ENCODE measurements at regions not wholly inside any gene's neighbourhood (a gene's known extent, or its start where the extent isn't known, plus 50 kb on each side); places are given as distances from the start of the nearest gene placed in this dataset.

DNA sequence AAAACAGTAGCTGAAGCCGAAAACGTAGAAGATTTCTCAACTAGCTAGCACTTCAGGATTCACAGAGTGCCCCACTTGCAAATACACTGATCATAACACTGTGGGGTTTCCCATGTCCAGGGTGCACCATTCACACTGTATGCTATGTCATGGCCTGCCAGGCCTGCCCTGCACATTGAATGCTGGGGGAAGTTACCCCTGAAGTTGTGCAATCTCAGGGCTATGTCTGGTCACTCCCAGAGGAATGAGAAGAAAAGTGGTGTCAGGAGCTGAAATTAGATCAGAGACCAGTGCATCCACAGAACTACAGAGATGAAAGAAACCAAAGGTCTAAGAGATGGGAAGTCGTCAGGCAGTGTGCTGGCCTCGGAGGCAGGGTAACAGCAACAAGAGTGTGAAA, 196.8 kb downstream of the RAP2A start:
- DNase-seq (ENCODE audit: low spot score) (no peak), FAIRE-seq (no peak), ATAC-seq (peak; percentile 24; the same call in 2 of the 3 replicates)
- Histone ChIP-seq H3K36me3 (replicated peaks in 1 of 2; ENCODE audit: control insufficient read depth in 1 of 2, insufficient read depth in 2 of 2, low read length in 2 of 2) (no peaks in the 10 kb centered on the region), H3K27me3 (ENCODE audit: control insufficient read depth in 1 of 2, insufficient read depth in 2 of 2, low read length in 2 of 2) (no peaks in the 10 kb centered on the region; a peak in 1 of 5 replicates), H3K4me2 (ENCODE audit: low read depth, low read length) (no peak overlapping the region), H3K27ac (ENCODE audit: extremely low read length, insufficient read depth, low read length) (no peak overlapping the region), H2AFZ (ENCODE audit: low read length) (no peak overlapping the region), H3K9ac (ENCODE audit: insufficient read depth, low read depth, low read length) (no peak overlapping the region), H3K4me3 (replicated peaks in 1 of 3; ENCODE audit: insufficient read depth in 1 of 3, low read depth in 2 of 3, low read length in 3 of 3) (no peak overlapping the region), H3K79me2 (ENCODE audit: insufficient read depth, low read length) (no peaks in the 10 kb centered on the region), H3K9me3 (ENCODE audit: low read length) (peaks cover 9% of the 10 kb centered on the region; the same call in 1 of the 2 replicates), H3K4me1 (ENCODE audit: insufficient read depth, low read length) (no peaks in the 10 kb centered on the region), H4K20me1 (ENCODE audit: insufficient read depth, low read length) (no peaks in the 10 kb centered on the region)
- TF ChIP-seq ZFP41 (CRISPR knock-in tag; IDR thresholded peaks at IDR 0.05; ENCODE audit: borderline replicate concordance): no peak
- TF ChIP-seq CEBPB (IDR thresholded peaks at IDR 0.05; ENCODE audit: borderline replicate concordance, low read depth, low read length): peak; percentile 57; the same call in 1 of the 2 replicates
- CTCF ChIA-PET (ENCODE audit: low intra/inter-chr PET ratio, low total read pairs): no interaction called here
- 25% methylated on average over 4 of the region's 4 CpGs for WGBS (ENCODE audit: low lambda C conversion rate)
- in situ Hi-C loops (cut with HindIII; ENCODE audit: extremely low pct_ligation_motif_present, low pct_unique_long_range_greater_than_20kb) (no loop called here), intact Hi-C loops (cut with micrococcal nuclease; ENCODE audit: unreplicated experiment) (no loop called here)
- POLR2A ChIA-PET: no interaction called here
- no TSS peak for BruUV-seq (replicated peaks)

DNA sequence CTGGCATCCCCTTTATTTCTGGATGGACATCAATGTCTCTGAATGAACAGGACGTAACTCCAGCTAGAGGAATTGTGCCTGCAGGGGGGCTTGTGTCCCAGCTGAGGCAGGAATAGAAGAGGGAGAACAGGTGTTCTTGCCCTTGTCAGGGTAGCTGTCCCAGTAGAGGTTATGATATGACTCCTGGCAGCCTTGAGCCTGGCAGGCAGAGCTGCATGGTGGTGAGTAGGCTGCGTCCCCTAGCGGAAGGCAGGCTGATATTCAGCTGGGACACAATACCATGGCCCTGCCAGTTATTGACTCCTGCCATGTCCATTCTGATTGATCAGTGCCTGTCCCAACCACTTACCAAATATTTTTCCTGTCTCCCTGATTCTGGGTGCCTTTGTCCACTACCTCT, 197.2 kb downstream of the RAP2A start:
- Histone ChIP-seq H3K9me3 (ENCODE audit: low read length) (peaks cover 9% of the 10 kb centered on the region; the same call in 1 of the 2 replicates), H3K79me2 (ENCODE audit: insufficient read depth, low read length) (no peaks in the 10 kb centered on the region), H2AFZ (ENCODE audit: low read length) (no peak overlapping the region), H3K4me1 (ENCODE audit: insufficient read depth, low read length) (no peaks in the 10 kb centered on the region), H3K27me3 (ENCODE audit: control insufficient read depth in 1 of 2, insufficient read depth in 2 of 2, low read length in 2 of 2) (peaks cover 0 to under 1% of the 10 kb centered on the region in 2 experiments; a peak in 1 of 5 replicates), H3K36me3 (replicated peaks in 1 of 2; ENCODE audit: control insufficient read depth in 1 of 2, insufficient read depth in 2 of 2, low read length in 2 of 2) (no peaks in the 10 kb centered on the region), H3K9ac (ENCODE audit: insufficient read depth, low read depth, low read length) (no peak overlapping the region), H4K20me1 (ENCODE audit: insufficient read depth, low read length) (no peaks in the 10 kb centered on the region), H3K27ac (ENCODE audit: extremely low read length, insufficient read depth, low read length) (no peak overlapping the region), H3K4me3 (replicated peaks in 1 of 3; ENCODE audit: insufficient read depth in 1 of 3, low read depth in 2 of 3, low read length in 3 of 3) (no peak overlapping the region), H3K4me2 (ENCODE audit: low read depth, low read length) (no peak overlapping the region)
- peak; percentile 65 for ATAC-seq
- POLR2A ChIA-PET: no interaction called here
- WGBS (ENCODE audit: low lambda C conversion rate): 9% methylated on average over 1 of the region's 3 CpGs
- no TSS peak for BruUV-seq (replicated peaks)
- no peak for FAIRE-seq
- in situ Hi-C loops (cut with HindIII; ENCODE audit: extremely low pct_ligation_motif_present, low pct_unique_long_range_greater_than_20kb): no loop called here
- TF ChIP-seq STAG1 (CRISPR knock-in tag; IDR thresholded peaks at IDR 0.05) (peak; percentile 39), KDM6A (CRISPR knock-in tag; IDR thresholded peaks at IDR 0.05; ENCODE audit: low read depth) (no peak)
- TF ChIP-seq, protein P1, sequence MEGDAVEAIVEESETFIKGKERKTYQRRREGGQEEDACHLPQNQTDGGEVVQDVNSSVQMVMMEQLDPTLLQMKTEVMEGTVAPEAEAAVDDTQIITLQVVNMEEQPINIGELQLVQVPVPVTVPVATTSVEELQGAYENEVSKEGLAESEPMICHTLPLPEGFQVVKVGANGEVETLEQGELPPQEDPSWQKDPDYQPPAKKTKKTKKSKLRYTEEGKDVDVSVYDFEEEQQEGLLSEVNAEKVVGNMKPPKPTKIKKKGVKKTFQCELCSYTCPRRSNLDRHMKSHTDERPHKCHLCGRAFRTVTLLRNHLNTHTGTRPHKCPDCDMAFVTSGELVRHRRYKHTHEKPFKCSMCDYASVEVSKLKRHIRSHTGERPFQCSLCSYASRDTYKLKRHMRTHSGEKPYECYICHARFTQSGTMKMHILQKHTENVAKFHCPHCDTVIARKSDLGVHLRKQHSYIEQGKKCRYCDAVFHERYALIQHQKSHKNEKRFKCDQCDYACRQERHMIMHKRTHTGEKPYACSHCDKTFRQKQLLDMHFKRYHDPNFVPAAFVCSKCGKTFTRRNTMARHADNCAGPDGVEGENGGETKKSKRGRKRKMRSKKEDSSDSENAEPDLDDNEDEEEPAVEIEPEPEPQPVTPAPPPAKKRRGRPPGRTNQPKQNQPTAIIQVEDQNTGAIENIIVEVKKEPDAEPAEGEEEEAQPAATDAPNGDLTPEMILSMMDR (CRISPR knock-in tag; IDR thresholded peaks at IDR 0.05): peak; percentile 44
- no peak for DNase-seq (ENCODE audit: low spot score)
- CTCF ChIA-PET (ENCODE audit: low intra/inter-chr PET ratio, low total read pairs): no interaction called here
- intact Hi-C loops (cut with micrococcal nuclease; ENCODE audit: unreplicated experiment): no loop called here
